ELF-1 (cell line): ENCODE measurements at regions not wholly inside any gene's neighbourhood (a gene's known extent, or its start where the extent isn't known, plus 50 kb on each side); places are given as distances from the start of the nearest gene placed in this dataset.

Experiments used
- DNase-seq: peaks from one replicate; pipeline ENCODE4 v3.0.0-alpha.2; 2016; ENCODE audit warnings: low read depth, low spot score

- DNase-seq, result peak; percentile 50
These were observed 215.3 kb downstream of the BARX2 start for GRCh38 chr11:129590753-129591475.

- no peak for DNase-seq
These were observed 215.9 kb downstream of the BARX2 start for GRCh38 chr11:129591527-129591926.

- no peak for DNase-seq
These were observed 216.5 kb downstream of the BARX2 start for GRCh38 chr11:129592191-129592590.

GRCh38 chr11:129593098-129593497, 217.4 kb downstream of the BARX2 start:
- peak; percentile 73 for DNase-seq

GRCh38 chr11:129595038-129595962, 219.7 kb downstream of the BARX2 start:
- peak; percentile 78 for DNase-seq

- DNase-seq, result no peak
These were observed 219.3 kb upstream of the TMEM45B start for GRCh38 chr11:129596351-129596750.

GRCh38 chr11:129598378-129598777, 217.3 kb upstream of the TMEM45B start:
- DNase-seq, result no peak

GRCh38 chr11:129605815-129606214, 209.8 kb upstream of the TMEM45B start:
- no peak for DNase-seq

GRCh38 chr11:129608711-129609110, 206.9 kb upstream of the TMEM45B start:
- DNase-seq, result no peak

- no peak for DNase-seq
These were observed 205.5 kb upstream of the TMEM45B start for GRCh38 chr11:129610125-129610524.

- no peak for DNase-seq
These were observed 205.1 kb upstream of the TMEM45B start for GRCh38 chr11:129610545-129610944.

- no peak for DNase-seq
These were observed 203.8 kb upstream of the TMEM45B start for GRCh38 chr11:129611661-129612446.

- no peak for DNase-seq
These were observed 203.1 kb upstream of the TMEM45B start for GRCh38 chr11:129612447-129612961.

GRCh38 chr11:129613071-129613470, 202.6 kb upstream of the TMEM45B start:
- no peak for DNase-seq

- no peak for DNase-seq
These were observed 201.2 kb upstream of the TMEM45B start for GRCh38 chr11:129614256-129614944.

- no peak for DNase-seq
These were observed 197.5 kb upstream of the TMEM45B start for GRCh38 chr11:129618046-129618569.

- no peak for DNase-seq
These were observed 195.2 kb upstream of the TMEM45B start for GRCh38 chr11:129620237-129621104.

GRCh38 chr11:129625930-129626329, 189.7 kb upstream of the TMEM45B start:
- no peak for DNase-seq

- no peak for DNase-seq
These were observed 184.4 kb upstream of the TMEM45B start for GRCh38 chr11:129631201-129631600.

GRCh38 chr11:129636926-129637325, 178.7 kb upstream of the TMEM45B start:
- DNase-seq, result no peak
